ENCODE measurements at regions not wholly inside any gene's neighbourhood (a gene's known extent, or its start where the extent isn't known, plus 50 kb on each side); places are given as distances from the start of the nearest gene placed in this dataset.

- no peak for TF ChIP-seq CTCF (IDR thresholded peaks at IDR 0.05)
- TF ChIP-seq EP300 (IDR thresholded peaks at IDR 0.05), result no peak
- TF ChIP-seq POLR2AphosphoS5 (IDR thresholded peaks at IDR 0.05), result no peak
- no peak for TF ChIP-seq POLR2A (IDR thresholded peaks at IDR 0.05)
Observed at GRCh38 chr5:24272741-24273140, 372.0 kb downstream of the CDH10 start.
